Fibroblast of the aortic adventitia (primary cell): ENCODE measurements at regions not wholly inside any gene's neighbourhood (a gene's known extent, or its start where the extent isn't known, plus 50 kb on each side); places are given as distances from the start of the nearest gene placed in this dataset.

Experiments
- DNase-seq: peaks from one replicate; pipeline ENCODE4 v3.0.0-alpha.2; 2010; ENCODE audit warnings: low read depth
- H3K4me3 ChIP-seq: 2 replicates; pipeline ENCODE4 v1.5.1; 2011; ENCODE audit warnings: low read depth, mild to moderate bottlenecking, control low read depth, low read length, moderate library complexity
- CTCF ChIP-seq: IDR thresholded peaks from 2 replicates; pipeline ENCODE4 v1.5.1; 2011; ENCODE audit warnings: mild to moderate bottlenecking, low read length, control low read depth, inconsistent platforms; ENCODE audit not compliant: insufficient read depth

GRCh38 chr13:39959497-39960144 is 304.2 kb downstream of the COG6 start:
- peak; percentile 13 for DNase-seq
- H3K4me3 ChIP-seq, result no peak overlapping the region
- TF ChIP-seq CTCF, result no peak

GRCh38 chr13:39960191-39960590 is 304.7 kb downstream of the COG6 start:
- TF ChIP-seq CTCF, result no peak
- no peak for DNase-seq
- no peak overlapping the region for H3K4me3 ChIP-seq

GRCh38 chr13:39961036-39961435 is 305.6 kb downstream of the COG6 start:
- TF ChIP-seq CTCF, result no peak
- no peak overlapping the region for H3K4me3 ChIP-seq
- no peak for DNase-seq

GRCh38 chr13:39963612-39964011 is 308.1 kb downstream of the COG6 start:
- H3K4me3 ChIP-seq, result no peak overlapping the region
- TF ChIP-seq CTCF, result no peak
- DNase-seq, result no peak

- TF ChIP-seq CTCF, result no peak
- DNase-seq, result no peak
- H3K4me3 ChIP-seq, result no peak overlapping the region
These were observed 309.8 kb downstream of the COG6 start for GRCh38 chr13:39965309-39965708.

GRCh38 chr13:39967199-39967959 is 311.9 kb downstream of the COG6 start:
- no peak for DNase-seq
- no peak for TF ChIP-seq CTCF
- H3K4me3 ChIP-seq, result no peak overlapping the region
